DND-41 (cell line): ENCODE measurements at regions not wholly inside any gene's neighbourhood (a gene's known extent, or its start where the extent isn't known, plus 50 kb on each side); places are given as distances from the start of the nearest gene placed in this dataset.

Experiments used
- ATAC-seq: fragments of 200-7000 bp; cut with Tn5 transposase; 3 replicates; pipeline ENCODE4 v1.9.1; 2021; ENCODE audit warnings: low read depth; ENCODE audit not compliant: insufficient read depth
- DNase-seq: peaks from one replicate; pipeline ENCODE4 v3.0.0-alpha.2; 2020
- H2AFZ ChIP-seq: 2 replicates; pipeline ENCODE4 v1.6.0; 2012; ENCODE audit warnings: low read depth, low read length
- H3K27ac ChIP-seq: 2 replicates; pipeline ENCODE4 v1.5.1; 2012; ENCODE audit warnings: low read length, inconsistent platforms
- H3K27me3 ChIP-seq: fragments of 200-600 bp; sonication (generic); 2 replicates; pipeline ENCODE4 v1.6.0; 2012; ENCODE audit warnings: low read length, mild to moderate bottlenecking, inconsistent platforms; ENCODE audit not compliant: insufficient read depth, poor library complexity
- H3K36me3 ChIP-seq: 2 replicates; pipeline ENCODE4 v1.5.1; 2012; ENCODE audit warnings: low read length, inconsistent platforms; ENCODE audit not compliant: insufficient read depth
- H3K4me1 ChIP-seq: 2 replicates; pipeline ENCODE4 v1.5.1; 2012; ENCODE audit warnings: mild to moderate bottlenecking, low read length; ENCODE audit not compliant: insufficient read depth
- H3K4me2 ChIP-seq: 2 replicates; pipeline ENCODE4 v1.6.0; 2012; ENCODE audit warnings: mild to moderate bottlenecking, moderate library complexity, low read length, inconsistent platforms; ENCODE audit not compliant: insufficient read depth
- H3K4me3 ChIP-seq, 2 experiments: fragments of 200-600 bp in 1 of 2; shearing (Covaris generic) in 1 of 2; 2 replicates each; pipeline ENCODE4 v1.5.1; 2012 to 2016; ENCODE audit warnings: inconsistent platforms in 2 of 2, low read length in 2 of 2, mild to moderate bottlenecking in 2 of 2, low read depth in 1 of 2, moderate library complexity in 1 of 2
- H3K79me2 ChIP-seq: 2 replicates; pipeline ENCODE4 v1.6.0; 2012; ENCODE audit warnings: low read length, inconsistent platforms; ENCODE audit not compliant: insufficient read depth
- H3K9ac ChIP-seq: 2 replicates; pipeline ENCODE4 v1.6.0; 2012; ENCODE audit warnings: low read depth, mild to moderate bottlenecking, inconsistent platforms, low read length, moderate library complexity
- H3K9me3 ChIP-seq: 2 replicates; pipeline ENCODE4 v1.5.1; 2012; ENCODE audit warnings: low read length, moderate library complexity, mild to moderate bottlenecking, inconsistent platforms; ENCODE audit not compliant: insufficient read depth, severe bottlenecking
- H4K20me1 ChIP-seq: 2 replicates; pipeline ENCODE4 v1.6.0; 2012; ENCODE audit warnings: low read length; ENCODE audit not compliant: insufficient read depth
- CTCF ChIP-seq: IDR thresholded peaks from 2 replicates; pipeline ENCODE4 v1.5.1; 2012; ENCODE audit warnings: borderline replicate concordance, low read length, moderate library complexity, mild to moderate bottlenecking; ENCODE audit not compliant: poor library complexity, severe bottlenecking; ENCODE audit errors: extremely low read depth
- EZH2 ChIP-seq: IDR thresholded peaks from 3 replicates; pipeline ENCODE4 v1.6.1; 2012; ENCODE audit warnings: borderline replicate concordance, low read depth, mild to moderate bottlenecking, moderate library complexity, low read length, inconsistent platforms; ENCODE audit not compliant: severe bottlenecking

- H3K9me3 ChIP-seq, result no peaks in the 10 kb centered on the region
- H2AFZ ChIP-seq, result no peak overlapping the region
- ATAC-seq (no peak), DNase-seq (no peak)
- no peaks in the 10 kb centered on the region for H3K36me3 ChIP-seq
- TF ChIP-seq CTCF (no peak), EZH2 (no peak)
- H3K9ac ChIP-seq, result no peak overlapping the region
- no peak overlapping the region for H3K4me2 ChIP-seq
- H3K4me1 ChIP-seq, result no peaks in the 10 kb centered on the region
- no peak overlapping the region for H3K4me3 ChIP-seq
- no peak overlapping the region for H3K27ac ChIP-seq
- no peaks in the 10 kb centered on the region for H3K27me3 ChIP-seq
- no peaks in the 10 kb centered on the region for H4K20me1 ChIP-seq
- H3K79me2 ChIP-seq, result no peaks in the 10 kb centered on the region
Measured at GRCh38 chr5:152306386-152306785, 98.7 kb downstream of the NMUR2 start.

- Histone ChIP-seq H4K20me1 (no peaks in the 10 kb centered on the region), H3K4me3 (no peak overlapping the region), H3K4me2 (no peak overlapping the region), H3K9me3 (no peaks in the 10 kb centered on the region), H2AFZ (no peak overlapping the region), H3K27me3 (no peaks in the 10 kb centered on the region), H3K4me1 (no peaks in the 10 kb centered on the region), H3K36me3 (no peaks in the 10 kb centered on the region), H3K9ac (no peak overlapping the region), H3K79me2 (no peaks in the 10 kb centered on the region), H3K27ac (no peak overlapping the region)
- TF ChIP-seq CTCF (no peak), EZH2 (no peak)
- no peak for DNase-seq
- ATAC-seq, result no peak
Measured at GRCh38 chr5:152305525-152305924, 99.6 kb downstream of the NMUR2 start.

GRCh38 chr5:152303841-152304240, 101.2 kb downstream of the NMUR2 start:
- H2AFZ ChIP-seq, result no peak overlapping the region
- ATAC-seq, result no peak
- no peak for TF ChIP-seq CTCF
- no peak for TF ChIP-seq EZH2
- H3K9ac ChIP-seq, result no peak overlapping the region
- no peaks in the 10 kb centered on the region for H3K4me1 ChIP-seq
- H3K9me3 ChIP-seq, result no peaks in the 10 kb centered on the region
- no peak overlapping the region for H3K4me3 ChIP-seq
- H3K4me2 ChIP-seq, result no peak overlapping the region
- DNase-seq, result no peak
- H3K27me3 ChIP-seq, result peaks cover 2% of the 10 kb centered on the region
- H3K36me3 ChIP-seq, result no peaks in the 10 kb centered on the region
- no peaks in the 10 kb centered on the region for H3K79me2 ChIP-seq
- H3K27ac ChIP-seq, result no peak overlapping the region
- no peaks in the 10 kb centered on the region for H4K20me1 ChIP-seq

- no peaks in the 10 kb centered on the region for H4K20me1 ChIP-seq
- no peaks in the 10 kb centered on the region for H3K4me1 ChIP-seq
- no peaks in the 10 kb centered on the region for H3K79me2 ChIP-seq
- TF ChIP-seq CTCF (no peak), EZH2 (no peak)
- no peak overlapping the region for H3K4me2 ChIP-seq
- peaks cover 2% of the 10 kb centered on the region for H3K27me3 ChIP-seq
- no peaks in the 10 kb centered on the region for H3K9me3 ChIP-seq
- no peaks in the 10 kb centered on the region for H3K36me3 ChIP-seq
- no peak overlapping the region for H3K4me3 ChIP-seq
- no peak overlapping the region for H2AFZ ChIP-seq
- no peak overlapping the region for H3K27ac ChIP-seq
- ATAC-seq (no peak), DNase-seq (no peak)
- H3K9ac ChIP-seq, result no peak overlapping the region
Measured at GRCh38 chr5:152297866-152298265, 107.2 kb downstream of the NMUR2 start.
